HG03439 (cell line): ENCODE measurements at regions not wholly inside any gene's neighbourhood (a gene's known extent, or its start where the extent isn't known, plus 50 kb on each side); places are given as distances from the start of the nearest gene placed in this dataset.

ENCODE experiments used
- ATAC-seq: cut with Tn5 transposase; IDR thresholded peaks from one replicate; pipeline ENCODE4 v1.9.1; 2021; ENCODE audit warnings: mild to moderate bottlenecking, moderate library complexity; ENCODE audit not compliant: unreplicated experiment

DNA sequence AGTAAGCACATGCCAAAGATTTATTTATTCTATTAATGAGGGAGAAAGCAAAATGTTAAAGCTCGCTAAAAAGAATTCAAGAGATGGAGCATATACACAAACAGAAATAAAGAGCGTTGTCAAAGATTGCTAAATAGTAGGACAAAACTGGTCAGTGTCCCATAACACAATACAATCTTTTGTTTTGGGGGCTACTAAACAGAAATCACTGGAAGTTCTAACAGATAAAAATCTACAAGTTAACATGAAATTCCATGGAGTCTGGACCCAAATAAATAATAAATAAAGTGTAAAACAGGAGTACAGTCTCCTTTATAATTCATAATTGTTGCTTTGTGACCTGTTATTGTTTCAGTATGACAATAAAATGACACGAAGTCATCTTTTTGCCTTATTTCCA lies 115.2 kb upstream of the CNTNAP4 start:
- ATAC-seq: no peak

DNA sequence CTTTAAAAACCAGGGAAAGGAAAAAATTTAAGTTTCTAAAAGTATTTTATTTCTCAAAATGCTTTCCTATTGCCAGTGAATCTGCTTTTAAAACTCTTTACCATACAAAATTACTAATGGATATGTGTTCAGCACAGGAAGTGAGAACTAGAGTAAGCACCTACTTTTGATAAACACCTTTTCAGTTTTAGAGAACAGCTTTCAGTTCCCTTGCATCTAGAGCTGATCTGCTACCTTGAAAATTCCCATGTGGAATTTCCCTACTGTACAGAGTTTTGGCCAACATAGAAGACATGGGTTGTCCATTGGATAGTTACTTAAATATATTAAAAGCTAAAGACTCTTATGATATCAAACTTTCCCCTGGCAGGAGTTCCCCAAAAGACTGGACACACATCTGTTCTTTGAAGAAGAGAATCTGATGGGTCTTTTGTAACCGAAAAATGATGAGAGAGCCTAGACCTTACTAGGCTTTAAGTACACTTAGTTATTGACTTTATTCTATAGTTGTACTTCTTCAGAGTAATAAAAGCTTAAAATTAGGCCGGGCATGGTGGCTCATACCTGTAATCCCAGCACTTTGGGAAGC lies 112.1 kb upstream of the CNTNAP4 start:
- ATAC-seq: no peak

DNA sequence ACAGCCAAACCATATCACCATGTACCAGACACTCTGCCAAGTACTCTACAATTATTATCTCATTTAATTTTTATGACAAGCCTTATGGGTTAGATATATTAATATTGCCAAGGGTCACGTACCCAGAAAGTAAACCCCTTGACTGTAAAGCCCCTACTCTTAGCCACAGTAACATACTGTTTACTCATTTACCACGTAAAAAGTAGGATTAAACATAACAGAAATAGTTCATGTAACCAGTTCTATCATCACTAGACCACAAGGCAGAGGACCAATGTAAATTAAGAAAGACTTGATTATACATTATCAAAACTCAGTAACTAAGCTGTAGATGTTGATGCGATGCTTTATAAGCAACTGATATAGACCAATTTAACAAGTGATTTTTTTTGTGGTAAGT lies 101.5 kb upstream of the CNTNAP4 start:
- ATAC-seq: no peak

DNA sequence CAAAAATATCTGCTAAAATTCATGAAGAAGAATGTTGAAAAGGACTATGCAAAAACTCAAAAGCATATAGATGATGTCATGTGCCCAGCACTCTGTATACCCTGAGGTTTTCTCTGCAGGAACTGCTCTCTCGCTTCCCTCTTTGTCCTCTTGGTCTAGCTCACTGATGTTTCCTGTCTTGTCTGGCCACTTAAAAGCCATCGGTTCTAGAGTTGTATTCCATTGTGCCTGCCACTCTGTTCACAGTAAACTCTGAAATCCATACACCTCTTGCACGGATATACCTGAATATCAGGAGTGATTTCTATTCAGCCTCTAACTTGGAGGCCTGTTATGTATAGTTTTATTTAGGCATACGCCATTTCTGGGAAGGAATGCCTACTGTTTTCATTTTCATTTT lies 101.0 kb upstream of the CNTNAP4 start:
- peak; percentile 94 for ATAC-seq

DNA sequence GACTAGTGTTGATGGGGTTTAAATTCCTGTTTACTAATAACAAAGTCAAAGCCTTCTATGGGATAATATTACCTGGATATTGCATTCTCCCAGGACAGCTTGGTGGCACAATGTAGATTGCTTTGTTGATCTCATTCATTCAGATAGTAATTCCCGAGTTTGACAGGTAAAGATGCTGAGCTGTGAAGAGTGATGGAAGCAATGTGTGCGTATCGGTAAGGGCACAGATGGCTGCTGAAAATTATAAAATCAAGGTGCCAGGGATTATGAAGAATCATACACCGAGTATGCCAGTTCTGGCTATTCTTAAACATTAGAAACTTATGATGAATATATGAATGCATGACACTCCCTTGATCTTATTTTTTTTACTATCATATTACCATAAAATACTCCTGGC lies 100.6 kb upstream of the CNTNAP4 start:
- no peak for ATAC-seq

DNA sequence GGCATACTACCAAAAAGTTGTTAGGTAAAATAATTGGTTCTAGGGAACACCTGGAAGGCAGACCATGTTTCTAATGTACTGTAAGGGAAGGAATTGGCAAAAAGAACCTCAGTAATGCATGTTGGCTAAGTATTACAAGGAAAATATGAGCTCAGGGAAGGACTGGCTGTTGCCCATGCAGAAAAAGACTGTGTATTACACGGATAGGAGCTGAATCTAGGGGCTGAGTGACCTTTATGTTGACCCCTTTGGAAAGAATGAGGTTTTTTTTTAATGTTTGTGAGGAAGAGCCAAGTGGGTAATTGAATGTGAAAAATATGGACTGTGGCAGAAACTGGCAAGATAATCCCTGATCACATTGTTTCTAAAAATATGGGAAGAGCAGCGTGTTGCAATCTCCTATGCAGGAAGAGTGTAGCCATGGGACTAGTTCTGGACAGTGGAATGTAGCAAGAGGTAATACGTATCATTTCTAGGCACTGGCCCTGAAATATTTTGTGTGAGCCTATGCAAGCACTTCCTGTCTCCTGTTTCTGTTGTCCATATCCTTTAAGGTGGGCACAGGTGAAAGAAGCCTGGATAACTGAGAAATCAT lies 95.1 kb upstream of the CNTNAP4 start:
- ATAC-seq: no peak

DNA sequence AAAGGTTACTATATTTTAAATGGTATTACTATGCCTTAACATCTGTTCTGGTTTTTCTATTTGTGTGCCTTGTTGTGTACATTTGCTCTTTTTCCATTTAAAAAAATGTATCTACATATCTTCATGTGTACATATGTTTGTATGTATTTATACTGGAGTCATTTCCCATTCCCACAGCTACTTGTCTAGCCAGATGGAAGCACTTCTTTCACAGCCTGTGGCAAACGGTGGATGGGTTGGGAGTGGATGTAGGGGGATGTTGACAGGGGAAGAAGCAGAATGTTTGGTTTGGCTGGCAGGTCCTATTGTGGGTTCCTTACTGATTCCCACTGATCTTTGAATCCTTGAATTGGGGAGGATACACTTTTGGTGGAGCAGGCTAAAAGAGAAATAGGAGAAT lies 93.6 kb upstream of the CNTNAP4 start:
- no peak for ATAC-seq

DNA sequence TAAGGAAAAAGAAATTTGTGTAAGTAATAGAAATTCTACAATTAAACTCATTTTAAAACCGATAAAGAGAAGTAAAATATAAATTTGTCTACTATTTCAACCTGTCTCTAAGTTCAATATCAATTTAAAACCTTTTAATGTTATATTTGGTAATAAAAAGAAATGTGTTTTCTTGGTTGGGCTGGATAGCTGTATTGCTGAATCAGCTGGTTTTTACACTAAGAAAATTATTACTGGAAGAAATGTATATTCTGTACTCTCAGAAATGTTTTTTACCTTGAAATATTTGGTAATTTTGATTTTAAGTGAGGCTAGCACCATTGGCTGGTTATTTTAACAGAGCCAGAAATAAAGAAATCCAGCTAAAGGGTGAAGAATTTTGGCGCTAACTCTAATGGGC lies 87.1 kb upstream of the CNTNAP4 start:
- no peak for ATAC-seq

DNA sequence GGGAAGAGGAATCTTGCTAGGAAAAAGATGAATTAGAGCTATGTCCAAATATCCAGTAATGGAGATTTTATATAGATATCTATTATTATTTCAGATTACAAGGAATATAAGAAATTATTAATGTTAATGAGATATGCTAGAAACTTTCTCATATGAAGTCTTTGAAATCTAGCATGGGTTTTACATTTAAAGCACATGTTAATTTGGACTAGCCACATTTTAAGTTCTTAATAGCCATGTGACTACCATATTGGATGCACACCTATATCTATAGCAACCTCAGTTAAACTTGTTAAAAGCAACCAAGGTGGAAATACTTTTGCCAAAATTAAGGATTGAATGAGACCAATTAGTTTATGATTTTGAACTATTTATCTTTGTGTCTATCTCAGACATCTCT lies 86.7 kb upstream of the CNTNAP4 start:
- no peak for ATAC-seq

DNA sequence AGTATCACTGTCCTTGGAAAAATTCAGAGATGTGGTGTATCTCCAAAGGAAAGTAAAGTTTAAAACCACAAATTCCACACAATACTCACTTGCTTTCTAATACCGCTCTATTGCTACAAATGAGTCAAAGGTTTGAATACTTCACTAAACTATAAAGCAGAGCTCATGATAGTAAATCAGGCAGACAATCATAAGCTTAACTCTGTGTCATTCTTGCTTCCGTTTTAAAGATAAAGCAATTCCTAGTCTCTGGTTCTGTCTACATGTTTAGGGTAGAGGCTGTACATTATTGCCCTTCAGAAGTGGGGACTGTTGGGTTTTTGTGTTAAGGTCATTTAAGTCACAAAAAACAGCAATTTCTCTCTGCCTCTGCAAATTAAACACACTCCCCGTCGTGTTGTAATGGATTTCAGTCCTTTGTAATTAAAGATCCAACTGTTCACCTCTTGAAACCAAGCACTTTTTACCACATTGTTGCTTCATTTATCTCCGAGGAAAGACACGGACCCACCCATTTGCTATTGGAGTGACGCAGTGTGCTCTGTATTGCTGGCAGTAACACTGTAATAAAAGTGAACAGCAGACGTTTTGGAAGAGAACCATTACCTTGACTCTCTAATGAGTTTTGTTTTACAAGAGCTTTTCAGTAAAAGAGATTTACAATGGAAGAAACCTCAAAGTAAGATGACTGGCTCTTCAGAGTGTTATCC lies 83.1 kb upstream of the CNTNAP4 start:
- no peak for ATAC-seq

DNA sequence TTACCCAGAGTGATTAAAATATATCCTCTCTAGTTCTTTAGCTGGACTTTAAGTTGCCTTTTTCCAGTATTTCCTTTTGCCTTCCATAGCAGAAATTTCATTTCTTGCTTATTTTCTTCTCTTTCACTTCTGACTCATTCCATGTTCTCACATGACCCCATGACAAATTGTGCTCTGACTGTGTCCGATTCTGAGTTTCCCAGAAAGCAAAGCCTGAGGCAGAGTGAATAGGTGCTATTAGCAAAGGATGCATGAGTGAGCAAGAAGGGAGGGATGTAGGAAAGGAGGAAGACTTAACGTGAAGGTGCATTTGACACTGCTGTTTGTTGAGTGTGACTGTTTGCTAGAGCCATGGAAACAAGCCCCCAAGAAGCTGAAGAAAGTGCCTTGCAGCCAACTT lies 82.6 kb upstream of the CNTNAP4 start:
- ATAC-seq: no peak

DNA sequence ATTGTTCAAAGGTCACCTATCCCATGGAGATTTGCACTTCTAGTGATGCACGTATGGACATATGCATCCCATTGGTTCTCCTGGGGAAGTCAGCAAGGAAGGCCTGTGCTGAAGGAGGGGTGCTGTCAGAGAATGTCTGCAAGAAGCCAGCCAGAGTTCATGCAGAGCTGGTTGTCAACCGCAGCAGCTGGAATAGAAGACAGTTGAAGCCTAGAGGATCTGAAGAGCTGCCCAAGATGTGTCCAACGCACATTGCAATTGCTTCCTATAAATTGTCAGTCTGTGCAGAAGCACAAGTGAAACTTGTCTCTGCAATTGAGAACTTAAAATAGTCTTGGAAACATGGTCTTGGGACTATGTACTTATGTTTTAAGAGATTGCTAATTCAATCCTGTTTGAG lies 82.1 kb upstream of the CNTNAP4 start:
- ATAC-seq: no peak

DNA sequence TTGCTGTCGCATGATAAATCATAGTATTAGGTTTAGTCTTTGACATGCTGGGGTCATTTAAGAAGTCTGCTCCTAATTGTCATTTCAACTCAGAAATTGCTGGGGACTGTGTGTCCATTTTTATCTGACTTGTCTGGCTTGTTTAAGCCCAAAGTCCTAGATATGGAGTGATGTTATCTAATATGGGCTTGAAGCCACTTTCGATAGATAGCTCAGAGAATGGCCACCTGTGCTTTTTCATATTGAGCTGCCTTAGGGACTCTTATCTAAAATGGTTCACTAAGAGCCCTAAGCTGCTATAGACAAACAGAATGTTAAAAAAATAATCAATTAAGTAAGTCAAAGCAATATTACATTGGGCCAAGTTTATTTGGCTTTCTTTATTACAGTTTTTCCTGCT lies 81.6 kb upstream of the CNTNAP4 start:
- ATAC-seq: no peak

DNA sequence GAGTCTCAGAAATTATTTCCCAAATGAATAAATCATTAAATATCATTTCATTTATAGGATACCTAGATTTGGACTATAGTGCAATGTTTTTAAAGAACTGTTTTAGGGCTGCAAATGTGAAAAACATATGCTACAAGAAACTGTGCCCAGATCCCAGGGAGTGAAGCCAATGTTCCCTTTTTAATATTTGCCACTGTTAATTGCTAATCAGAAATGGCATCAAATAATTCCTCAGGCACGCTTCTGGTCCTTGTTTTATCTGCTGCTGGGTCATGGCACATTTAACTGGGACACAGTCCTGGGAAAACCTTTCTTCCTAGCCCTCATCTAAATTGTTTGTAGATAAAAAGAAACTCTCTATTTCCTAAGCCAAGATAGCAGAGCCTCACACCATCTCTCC lies 79.3 kb upstream of the CNTNAP4 start:
- no peak for ATAC-seq

DNA sequence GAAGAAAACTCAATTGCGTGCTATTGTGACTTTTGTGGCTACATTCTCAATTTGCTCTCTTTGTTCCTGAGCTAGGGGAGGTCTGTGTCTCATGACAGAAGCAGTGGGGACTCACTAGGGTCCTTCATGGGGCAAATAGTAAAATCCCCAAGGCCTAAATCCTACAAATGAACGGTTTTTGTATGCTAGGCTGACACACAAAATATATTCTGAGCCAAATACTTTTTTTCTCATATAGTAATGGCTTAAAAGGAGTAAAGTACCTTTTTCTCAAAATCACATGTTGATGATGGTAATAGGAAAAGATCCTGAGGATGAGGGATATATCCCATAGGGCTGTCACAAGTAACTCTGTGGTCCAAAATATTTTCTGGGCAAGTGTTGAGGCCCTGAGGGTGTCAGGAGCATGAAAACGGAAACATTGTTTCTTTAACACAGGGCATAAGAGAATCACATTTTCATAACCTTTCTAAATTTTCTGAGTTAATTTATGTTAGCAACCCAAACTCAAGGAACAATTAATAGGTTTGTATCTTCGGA lies 77.5 kb upstream of the CNTNAP4 start:
- ATAC-seq: no peak

DNA sequence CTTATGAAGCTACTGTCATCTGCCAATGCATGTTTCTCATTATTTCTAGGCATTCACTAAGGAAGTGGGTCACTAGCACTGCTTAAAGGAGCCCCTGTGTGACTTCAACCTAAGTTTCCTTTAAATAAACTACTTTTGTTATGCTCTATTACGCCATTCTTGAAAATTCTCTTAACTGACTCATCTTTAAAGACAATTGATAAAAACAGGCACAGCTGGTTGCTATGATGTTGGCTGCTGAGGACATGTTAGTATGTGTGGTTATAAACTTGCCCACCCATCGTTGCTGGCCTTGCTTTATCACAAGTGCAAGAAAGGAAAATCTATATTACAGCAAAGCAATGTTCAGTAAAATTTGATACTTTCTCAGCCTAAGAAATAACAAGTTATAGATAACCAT lies 75.8 kb upstream of the CNTNAP4 start:
- ATAC-seq: no peak

DNA sequence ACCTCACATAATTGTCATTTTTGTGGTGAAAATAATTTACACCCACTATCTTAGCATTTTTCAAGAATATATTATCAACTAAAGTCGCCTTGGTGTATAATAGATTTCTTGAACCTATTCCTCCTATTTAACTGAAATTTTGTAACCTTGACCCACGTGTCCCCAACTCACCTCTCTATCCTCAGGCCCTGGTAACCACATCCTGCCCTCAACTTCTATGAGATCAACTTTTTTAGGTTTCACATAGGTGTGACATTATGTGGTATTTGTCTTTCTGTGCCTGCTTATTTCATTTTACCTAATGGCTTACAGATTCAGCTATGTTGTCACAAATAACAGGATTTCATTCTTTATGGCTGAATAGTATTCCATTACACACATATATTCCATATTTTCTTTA lies 73.0 kb upstream of the CNTNAP4 start:
- ATAC-seq: no peak

DNA sequence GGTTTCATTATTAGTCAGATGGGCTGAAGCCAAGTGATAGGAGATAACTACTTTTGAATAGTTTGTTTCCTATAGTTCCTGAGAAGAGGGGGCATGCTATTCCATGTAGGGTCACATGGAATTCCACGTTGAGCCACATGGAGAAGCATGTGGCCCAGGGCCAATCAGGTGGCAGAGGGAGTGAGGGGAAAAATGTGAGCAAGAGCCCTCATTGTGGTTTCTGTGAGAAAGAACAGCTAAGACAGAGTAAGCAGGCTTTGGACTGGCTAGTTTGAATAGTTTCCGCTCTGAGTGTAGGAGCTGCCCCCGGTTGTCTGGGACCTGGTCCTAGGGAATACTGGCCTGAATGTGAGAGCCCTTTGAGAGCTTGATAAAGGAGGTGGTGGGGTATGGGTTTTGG lies 69.9 kb upstream of the CNTNAP4 start:
- ATAC-seq: no peak

DNA sequence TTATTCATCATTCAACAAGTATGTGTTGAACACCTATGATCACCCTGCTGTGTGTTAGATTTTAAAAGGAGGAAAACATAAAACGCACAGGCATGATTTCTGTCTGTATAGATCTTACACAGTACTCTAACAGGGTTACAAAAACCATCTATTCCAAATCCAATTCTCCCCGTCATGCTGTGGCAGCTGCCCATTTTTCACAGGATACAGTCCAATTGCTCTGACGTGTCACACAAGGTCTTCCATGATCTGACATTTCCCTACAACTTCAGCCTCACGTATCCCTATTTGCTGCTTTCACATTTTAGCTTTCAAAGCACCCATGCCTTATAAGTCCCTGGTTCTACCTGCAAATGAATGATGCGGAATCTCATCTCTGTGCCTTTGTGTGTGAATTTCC lies 67.0 kb upstream of the CNTNAP4 start:
- ATAC-seq: no peak

DNA sequence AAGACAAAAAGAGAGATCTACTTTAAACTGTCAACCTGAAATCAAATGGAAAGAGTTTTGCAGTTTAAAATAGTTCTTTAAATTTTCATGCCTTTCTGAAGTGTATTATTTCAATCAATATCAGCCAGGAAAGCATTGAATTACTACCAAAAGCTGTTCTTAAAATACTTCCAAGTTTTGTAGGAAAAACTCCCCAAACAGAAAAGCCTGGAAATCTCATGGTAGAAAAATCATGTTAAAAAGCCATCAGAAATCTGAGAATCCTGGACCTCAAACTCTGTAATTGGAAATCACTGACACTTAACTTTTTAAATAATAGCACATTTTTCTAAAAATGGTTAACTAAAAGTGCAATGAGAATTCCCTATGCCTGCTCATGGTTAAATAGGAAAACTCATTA lies 63.3 kb upstream of the CNTNAP4 start:
- ATAC-seq: no peak

DNA sequence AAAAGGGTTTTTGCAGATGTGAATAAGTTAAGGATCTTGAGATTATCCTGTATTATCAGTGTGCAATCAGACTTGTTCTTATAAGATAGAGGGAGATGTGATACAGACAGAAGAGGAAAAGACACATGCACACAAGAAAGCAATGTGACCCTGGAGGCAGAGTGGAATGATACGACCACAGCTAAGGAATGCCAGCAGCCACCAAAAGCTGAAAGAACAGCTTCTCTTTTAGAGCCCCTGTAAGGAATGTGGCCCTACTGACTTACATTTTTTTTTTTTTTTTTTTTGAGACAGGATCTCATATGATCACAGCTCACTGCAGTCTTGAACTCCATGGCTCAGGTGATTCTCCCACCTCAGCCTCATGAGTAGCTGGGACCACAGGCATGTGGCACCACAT lies 62.3 kb upstream of the CNTNAP4 start:
- no peak for ATAC-seq

DNA sequence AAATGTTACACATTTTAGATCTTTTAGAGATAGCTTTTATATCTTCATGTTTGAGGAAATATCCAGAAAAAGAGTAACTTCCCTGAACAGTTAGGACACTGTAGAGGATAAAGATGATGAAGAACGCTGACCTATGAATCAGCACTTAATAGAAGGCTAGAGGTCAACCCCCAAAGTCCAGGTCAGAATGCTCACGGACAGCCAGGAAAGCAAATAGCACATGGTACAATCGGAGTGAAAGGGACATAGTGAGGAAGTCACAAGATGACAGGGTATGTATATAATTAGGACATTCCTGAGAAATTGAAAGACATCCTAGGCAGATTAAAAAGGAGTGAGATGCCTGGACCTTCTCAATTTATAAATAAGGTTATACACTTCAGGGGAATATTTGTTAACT lies 55.1 kb upstream of the CNTNAP4 start:
- no peak for ATAC-seq
